ENCODE measurements at regions not wholly inside any gene's neighbourhood (a gene's known extent, or its start where the extent isn't known, plus 50 kb on each side); places are given as distances from the start of the nearest gene placed in this dataset.

DNA sequence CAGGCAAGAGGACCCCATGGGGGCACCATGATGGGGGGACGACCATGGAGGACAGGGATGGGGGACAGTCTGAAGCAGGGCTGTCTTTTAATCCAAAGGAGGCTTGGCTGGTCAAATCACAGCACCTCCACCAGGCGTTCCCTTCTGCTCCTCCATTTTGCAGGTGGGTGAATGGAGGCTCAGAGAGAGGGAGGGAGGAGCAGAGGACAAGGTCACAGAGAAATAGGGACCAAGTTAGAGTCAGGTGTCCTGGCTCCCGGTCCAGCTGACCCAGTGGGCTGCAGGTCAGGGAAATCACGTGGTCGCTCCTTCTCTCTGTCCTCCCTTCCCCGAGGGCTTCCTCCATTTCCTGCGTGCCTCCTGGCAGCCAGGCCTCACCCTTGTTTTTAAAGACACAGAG is 156.4 kb upstream of the SMIM23 start:
- FAIRE-seq (no peak), DNase-seq (ENCODE audit: low read depth in 1 of 2, low spot score in 2 of 2) (no peak)
- peaks cover 31 to 70% (median 63%) of the 10 kb centered on the region in 4 experiments for H3K27me3 ChIP-seq (replicated peaks in 1 of 4; ENCODE audit: control insufficient read depth in 3 of 4, extremely low read depth in 1 of 4, insufficient read depth in 3 of 4, low read length in 3 of 4)
- H3K4me2 ChIP-seq (ENCODE audit: insufficient read depth in 1 of 2, low read depth in 2 of 2, low read length in 2 of 2), result peak overlapping the region in 1 of 2 experiments; percentile 37; a peak in 1 of 4 replicates
- 90% methylated on average over 3 of the region's 7 CpGs; no CpG with 5 or more reads in 1 of the 2 experiments for WGBS, 2 experiments (ENCODE audit: extremely low coverage in 1 of 2, insufficient coverage in 1 of 2, insufficient read length in 1 of 2, insufficient replicate concordance in 2 of 2, low coverage in 1 of 2, low lambda C conversion rate in 2 of 2, missing lambda C conversion rate in 1 of 2)
- no peak overlapping the region for H2AK5ac ChIP-seq (ENCODE audit: low read depth, low read length)
- no peak overlapping the region for H4K8ac ChIP-seq (ENCODE audit: extremely low read depth, insufficient read depth, low read length)
- H4K20me1 ChIP-seq (replicated peaks in 1 of 2; ENCODE audit: control insufficient read depth in 1 of 2, insufficient read depth in 2 of 2, low read length in 2 of 2), result peaks cover 0 to 5% of the 10 kb centered on the region in 2 experiments
- TF ChIP-seq SIRT6 (IDR thresholded peaks at IDR 0.05; ENCODE audit: low read length), result no peak
- TF ChIP-seq, protein P1, sequence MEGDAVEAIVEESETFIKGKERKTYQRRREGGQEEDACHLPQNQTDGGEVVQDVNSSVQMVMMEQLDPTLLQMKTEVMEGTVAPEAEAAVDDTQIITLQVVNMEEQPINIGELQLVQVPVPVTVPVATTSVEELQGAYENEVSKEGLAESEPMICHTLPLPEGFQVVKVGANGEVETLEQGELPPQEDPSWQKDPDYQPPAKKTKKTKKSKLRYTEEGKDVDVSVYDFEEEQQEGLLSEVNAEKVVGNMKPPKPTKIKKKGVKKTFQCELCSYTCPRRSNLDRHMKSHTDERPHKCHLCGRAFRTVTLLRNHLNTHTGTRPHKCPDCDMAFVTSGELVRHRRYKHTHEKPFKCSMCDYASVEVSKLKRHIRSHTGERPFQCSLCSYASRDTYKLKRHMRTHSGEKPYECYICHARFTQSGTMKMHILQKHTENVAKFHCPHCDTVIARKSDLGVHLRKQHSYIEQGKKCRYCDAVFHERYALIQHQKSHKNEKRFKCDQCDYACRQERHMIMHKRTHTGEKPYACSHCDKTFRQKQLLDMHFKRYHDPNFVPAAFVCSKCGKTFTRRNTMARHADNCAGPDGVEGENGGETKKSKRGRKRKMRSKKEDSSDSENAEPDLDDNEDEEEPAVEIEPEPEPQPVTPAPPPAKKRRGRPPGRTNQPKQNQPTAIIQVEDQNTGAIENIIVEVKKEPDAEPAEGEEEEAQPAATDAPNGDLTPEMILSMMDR (IDR thresholded peaks at IDR 0.05; ENCODE audit: control extremely low read depth in 1 of 3, insufficient read depth in 1 of 3, low read depth in 1 of 3, low read length in 3 of 3), result no peak
- TF ChIP-seq SUZ12 (IDR thresholded peaks at IDR 0.05; ENCODE audit: low read length), result no peak
- no peak for TF ChIP-seq JUND (IDR thresholded peaks at IDR 0.05; ENCODE audit: low read length)
- no peak overlapping the region for H2BK5ac ChIP-seq (ENCODE audit: low read depth, low read length)
- H3K18ac ChIP-seq (ENCODE audit: extremely low read depth, low read length), result no peak overlapping the region
- H3K14ac ChIP-seq (ENCODE audit: insufficient read length), result no peak overlapping the region
- H3K79me2 ChIP-seq (ENCODE audit: control insufficient read depth in 1 of 2, insufficient read depth in 2 of 2, low read length in 2 of 2), result no peaks in the 10 kb centered on the region
- no peak overlapping the region for H4K5ac ChIP-seq (ENCODE audit: insufficient read length, low read depth, low read length)
- H3K36me3 ChIP-seq (ENCODE audit: control insufficient read depth in 2 of 4, insufficient read depth in 4 of 4, low read length in 3 of 4), result no peaks in the 10 kb centered on the region
- H3K4me1 ChIP-seq (replicated peaks in 1 of 4; ENCODE audit: control insufficient read depth in 3 of 4, insufficient read depth in 4 of 4, low read length in 3 of 4), result peaks cover under 1 to 3% (median 2%) of the 10 kb centered on the region in 4 experiments; a peak in 5 of 7 replicates
- H3K56ac ChIP-seq (replicated peaks; ENCODE audit: insufficient read length, low read depth, low read length), result no peak overlapping the region
- H2BK15ac ChIP-seq (ENCODE audit: low read length), result no peak overlapping the region; the same call in 1 of the 2 replicates
- H2BK20ac ChIP-seq (ENCODE audit: low read length), result 0 out of 2 replicates have a peak overlapping the region, but pooled peaks have one; percentile 35
- no peaks in the 10 kb centered on the region for H3K79me1 ChIP-seq (ENCODE audit: low read depth, low read length)
- no peak overlapping the region for H3K4ac ChIP-seq (replicated peaks; ENCODE audit: insufficient read length, low read depth, low read length)
- H4K91ac ChIP-seq (replicated peaks; ENCODE audit: insufficient read length, low read length), result no peak overlapping the region
- H2BK12ac ChIP-seq (ENCODE audit: low read depth, low read length), result 0 out of 2 replicates have a peak overlapping the region, but pooled peaks have one; percentile 19
- no peak overlapping the region for H2BK120ac ChIP-seq (replicated peaks; ENCODE audit: low read depth, low read length)
- H3K4me3 ChIP-seq (ENCODE audit: extremely low read depth in 1 of 4, insufficient read depth in 2 of 4, low read depth in 3 of 4, low read length in 4 of 4), result no peak overlapping the region
- POLR2A ChIA-PET (ENCODE audit: partially characterized antibody), result interaction anchor here (1.2 kb wide), 1 partner anchor 223 kb away, joined by 3 read pairs; no protein-coding TSS in a partner anchor
- H3K27ac ChIP-seq (ENCODE audit: low read depth, low read length), result no peak overlapping the region
- H3K23me2 ChIP-seq (ENCODE audit: low read depth, low read length), result no peaks in the 10 kb centered on the region
- no peak overlapping the region for H2AFZ ChIP-seq (ENCODE audit: low read length)
- CTCF ChIA-PET (ENCODE audit: partially characterized antibody), result interaction anchor here (0.5 to 3.6 kb wide), 26 partner anchors 10 to 283 kb away, joined by 3 to 23 read pairs (median 5); no protein-coding TSS in a partner anchor
- H3K9ac ChIP-seq (replicated peaks in 1 of 4; ENCODE audit: extremely low read depth in 1 of 4, low read depth in 3 of 4, low read length in 3 of 4), result no peak overlapping the region
- no peak overlapping the region for H3K23ac ChIP-seq (ENCODE audit: insufficient read length)
- peaks cover 0 to 2% of the 10 kb centered on the region in 2 experiments; a peak in 1 of 4 replicates for H3K9me3 ChIP-seq (ENCODE audit: insufficient read depth in 2 of 2, low read depth in 1 of 2, low read length in 1 of 2)

Measured in H1 (cell line).